Endothelial cell of umbilical vein (primary cell): ENCODE measurements at regions not wholly inside any gene's neighbourhood (a gene's known extent, or its start where the extent isn't known, plus 50 kb on each side); places are given as distances from the start of the nearest gene placed in this dataset.

Experiments
- BruUV-seq: library from RNA; stranded (reverse); fragments of 400-500 nt; replicated peaks from 2 replicates; lab custom pipeline; 2021; lab: Mats Ljungman, UMichigan
- CTCF ChIA-PET: fragments of 300-600, 350-600 bp; sonication (Branson Sonifier 250); formaldehyde crosslinking; loops from one replicate; lab custom pipeline; 2021; ENCODE audit warnings: antibody characterized with exemption, inconsistent platforms; lab: Charles Lee
- POLR2A ChIA-PET: fragments of 300-600, 350-600 bp; sonication (Branson Sonifier 250); formaldehyde crosslinking; loops from one replicate; lab custom pipeline; 2021; ENCODE audit warnings: antibody characterized with exemption, inconsistent platforms; lab: Charles Lee
- DNase-seq: peaks from one replicate; pipeline ENCODE4 v3.0.0-alpha.2; 2011; ENCODE audit warnings: low read depth, low spot score
- FAIRE-seq: peaks from 2 replicates; lab custom pipeline; 2011; peaks lifted over from hg19 to GRCh38; lab: Jason Lieb, UNC
- H2AFZ ChIP-seq: 2 replicates; pipeline ENCODE4 v1.6.0; 2012; ENCODE audit warnings: low read depth, low read length, control low read depth, inconsistent platforms
- H3K27ac ChIP-seq: 2 replicates; pipeline ENCODE4 v1.5.1; 2011; ENCODE audit warnings: low read depth, mild to moderate bottlenecking, control low read depth, low read length, moderate library complexity; ENCODE audit not compliant: insufficient read depth
- H3K27me3 ChIP-seq, 2 experiments: 2 replicates each; pipeline versions ENCODE4 v1.6.0 to v1.6.1; 2011; ENCODE audit warnings: low read length in 2 of 2, mixed read lengths in 1 of 2; ENCODE audit not compliant: control insufficient read depth in 2 of 2, insufficient read depth in 2 of 2
- H3K36me3 ChIP-seq, 2 experiments: 2 replicates in 1 of 2; 3 replicates in 1 of 2; pipeline ENCODE4 v1.5.1; 2011; ENCODE audit warnings: low read length in 2 of 2, mild to moderate bottlenecking in 1 of 2, moderate library complexity in 1 of 2; ENCODE audit not compliant: control insufficient read depth in 2 of 2, insufficient read depth in 2 of 2; ENCODE audit errors: extremely low read depth in 1 of 2
- H3K4me1 ChIP-seq: 3 replicates; pipeline ENCODE4 v1.5.1; 2011; ENCODE audit warnings: mild to moderate bottlenecking, low read length; ENCODE audit not compliant: control insufficient read depth, insufficient read depth; ENCODE audit errors: extremely low read depth
- H3K4me2 ChIP-seq: 2 replicates; pipeline ENCODE4 v1.6.1; 2011; ENCODE audit warnings: low read length, control low read depth, mixed read lengths; ENCODE audit not compliant: insufficient read depth
- H3K4me3 ChIP-seq, 3 experiments: fragments of 200-600 bp in 1 of 3; sonication (generic), shearing (Covaris generic) in 1 of 3; replicated peaks in 1 of 3; 2 replicates each; pipeline ENCODE4 v1.5.1; 2011 to 2016; ENCODE audit warnings: control low read depth in 3 of 3, low read length in 3 of 3, mild to moderate bottlenecking in 2 of 3, inconsistent platforms in 1 of 3, low read depth in 1 of 3, moderate library complexity in 1 of 3; ENCODE audit not compliant: insufficient read depth in 1 of 3
- H3K79me2 ChIP-seq: 2 replicates; pipeline ENCODE4 v1.6.0; 2012; ENCODE audit warnings: low read length, inconsistent platforms; ENCODE audit not compliant: control insufficient read depth, insufficient read depth
- H3K9ac ChIP-seq: replicated peaks from 2 replicates; pipeline ENCODE3; 2011; ENCODE audit warnings: low read length, control low read depth; ENCODE audit not compliant: insufficient read depth; ENCODE audit errors: extremely low read depth
- H3K9me1 ChIP-seq: replicated peaks from 3 replicates; pipeline ENCODE4 v1.6.0; 2011; ENCODE audit warnings: mild to moderate bottlenecking, low read length; ENCODE audit not compliant: control insufficient read depth, insufficient read depth; ENCODE audit errors: extremely low read depth
- H3K9me3 ChIP-seq: replicated peaks from 2 replicates; pipeline ENCODE4 v1.5.1; 2012; ENCODE audit warnings: low read length, inconsistent platforms; ENCODE audit not compliant: control insufficient read depth, insufficient read depth
- H4K20me1 ChIP-seq: replicated peaks from 2 replicates; pipeline ENCODE3; 2011; ENCODE audit warnings: mild to moderate bottlenecking, low read length; ENCODE audit not compliant: control insufficient read depth, insufficient read depth; ENCODE audit errors: extremely low read depth
- EZH2 ChIP-seq: IDR thresholded peaks from 2 replicates; pipeline ENCODE4 v1.6.1; 2012; ENCODE audit warnings: borderline replicate concordance, low read depth, mild to moderate bottlenecking, moderate library complexity, low read length, inconsistent platforms; ENCODE audit not compliant: severe bottlenecking
- FOS ChIP-seq: IDR thresholded peaks from 2 replicates; pipeline ENCODE4 v1.6.1; 2011; ENCODE audit warnings: mild to moderate bottlenecking, low read length, moderate library complexity, borderline replicate concordance; ENCODE audit not compliant: insufficient read depth
- GATA2 ChIP-seq: IDR thresholded peaks from 2 replicates; pipeline ENCODE4 v1.7.0; 2011; ENCODE audit warnings: low read depth, mild to moderate bottlenecking, moderate library complexity, mixed read lengths, low read length; ENCODE audit not compliant: insufficient read length, insufficient read depth
- JUN ChIP-seq: IDR thresholded peaks from 2 replicates; pipeline ENCODE4 v1.6.1; 2011; ENCODE audit warnings: borderline replicate concordance, low read depth; ENCODE audit not compliant: insufficient read length, insufficient read depth
- MYC ChIP-seq: IDR thresholded peaks from one replicate; pipeline ENCODE4 v1.6.1; 2011; ENCODE audit warnings: mild to moderate bottlenecking, low read depth, low read length
- POLR2A ChIP-seq: IDR thresholded peaks from 2 replicates; pipeline ENCODE4 v1.6.1; 2012; ENCODE audit warnings: low read depth, mild to moderate bottlenecking, control low read depth, low read length
- POLR2AphosphoS5 ChIP-seq: IDR thresholded peaks from 2 replicates; pipeline ENCODE4 v1.6.1; 2012; ENCODE audit warnings: low read depth, mild to moderate bottlenecking, control low read depth, low read length, moderate library complexity; ENCODE audit not compliant: insufficient read depth
- dilution Hi-C: fragments of 300-500 bp; cut with MboI; formaldehyde crosslinking; loops from one replicate; pipeline ENCODE4 v1.15.0; 2019; ENCODE audit warnings: low sequenced_read_pairs; ENCODE audit not compliant: extremely low pct_ligation_motif_present
- intact Hi-C: fragments of 100-400 bp; cut with micrococcal nuclease; formaldehyde crosslinking; loops from one replicate; pipeline ENCODE4 v1.10.0; 2022
- TF ChIP-seq, protein P1 (sequence below), 2 donors: IDR thresholded peaks; 1 replicate in 1 of 2; 2 replicates in 1 of 2; pipeline ENCODE4 v1.5.1; 2011; ENCODE audit warnings: low read length in 2 of 2, mild to moderate bottlenecking in 2 of 2, moderate library complexity in 2 of 2, control low read depth in 1 of 2, inconsistent platforms in 1 of 2, low read depth in 1 of 2; ENCODE audit not compliant: insufficient read depth in 1 of 2; ENCODE audit errors: extremely low read depth in 1 of 2
- TF ChIP-seq, protein P2 (sequence below): IDR thresholded peaks from 2 replicates; pipeline ENCODE4 v1.6.1; 2011; ENCODE audit not compliant: insufficient read depth, insufficient read length

DNA sequence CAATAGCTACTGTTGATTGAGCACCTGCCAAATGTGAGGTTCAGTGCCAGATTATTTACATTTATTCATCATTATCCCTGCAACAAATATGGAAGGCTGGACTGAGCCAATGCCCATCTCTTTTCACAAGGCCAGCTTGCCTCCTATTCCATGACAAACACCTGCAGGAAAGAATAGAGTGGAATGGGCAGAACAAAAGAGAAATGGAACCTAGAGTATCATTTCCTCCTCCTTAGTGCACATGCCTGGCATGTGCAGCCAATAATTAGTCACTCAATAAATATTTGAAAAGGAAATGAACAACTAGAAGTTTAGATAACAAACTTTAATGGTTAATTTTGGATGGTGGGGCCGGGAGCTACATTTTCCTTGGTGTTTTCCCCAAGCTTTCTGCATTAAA lies 61.4 kb upstream of the MYRIP start:
- Histone ChIP-seq H3K79me2 (no peaks in the 10 kb centered on the region), H3K27ac (peak overlapping the region; percentile 87), H3K9me1 (no peaks in the 10 kb centered on the region), H3K4me2 (peak overlapping the region; percentile 58), H2AFZ (no peak overlapping the region), H3K27me3 (no peaks in the 10 kb centered on the region), H3K9me3 (no peaks in the 10 kb centered on the region), H4K20me1 (no peaks in the 10 kb centered on the region), H3K4me3 (no peak overlapping the region), H3K4me1 (peaks cover 53% of the 10 kb centered on the region), H3K36me3 (no peaks in the 10 kb centered on the region), H3K9ac (no peak overlapping the region)
- CTCF ChIA-PET: interaction anchor here (0.7 to 2.6 kb wide), 10 partner anchors 10 to 243 kb away, joined by 3 to 25 read pairs (median 6); partner anchors contain the start of gene MYRIP
- POLR2A ChIA-PET: interaction anchor here (0.7 to 1.4 kb wide), 2 partner anchors 9 to 109 kb away, joined by 3 to 8 read pairs; no protein-coding TSS in a partner anchor
- TF ChIP-seq FOS (peak; percentile 86), EZH2 (no peak), MYC (no peak), POLR2A (no peak), POLR2AphosphoS5 (peak; percentile 54), JUN (peak; percentile 87), GATA2 (peak; percentile 63)
- TF ChIP-seq, protein P1, sequence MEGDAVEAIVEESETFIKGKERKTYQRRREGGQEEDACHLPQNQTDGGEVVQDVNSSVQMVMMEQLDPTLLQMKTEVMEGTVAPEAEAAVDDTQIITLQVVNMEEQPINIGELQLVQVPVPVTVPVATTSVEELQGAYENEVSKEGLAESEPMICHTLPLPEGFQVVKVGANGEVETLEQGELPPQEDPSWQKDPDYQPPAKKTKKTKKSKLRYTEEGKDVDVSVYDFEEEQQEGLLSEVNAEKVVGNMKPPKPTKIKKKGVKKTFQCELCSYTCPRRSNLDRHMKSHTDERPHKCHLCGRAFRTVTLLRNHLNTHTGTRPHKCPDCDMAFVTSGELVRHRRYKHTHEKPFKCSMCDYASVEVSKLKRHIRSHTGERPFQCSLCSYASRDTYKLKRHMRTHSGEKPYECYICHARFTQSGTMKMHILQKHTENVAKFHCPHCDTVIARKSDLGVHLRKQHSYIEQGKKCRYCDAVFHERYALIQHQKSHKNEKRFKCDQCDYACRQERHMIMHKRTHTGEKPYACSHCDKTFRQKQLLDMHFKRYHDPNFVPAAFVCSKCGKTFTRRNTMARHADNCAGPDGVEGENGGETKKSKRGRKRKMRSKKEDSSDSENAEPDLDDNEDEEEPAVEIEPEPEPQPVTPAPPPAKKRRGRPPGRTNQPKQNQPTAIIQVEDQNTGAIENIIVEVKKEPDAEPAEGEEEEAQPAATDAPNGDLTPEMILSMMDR (IDR thresholded peaks at IDR 0.05; ENCODE audit: extremely low read depth in 1 of 2, insufficient read depth in 1 of 2, low read depth in 1 of 2, low read length in 2 of 2): no peak
- TF ChIP-seq, protein P2, sequence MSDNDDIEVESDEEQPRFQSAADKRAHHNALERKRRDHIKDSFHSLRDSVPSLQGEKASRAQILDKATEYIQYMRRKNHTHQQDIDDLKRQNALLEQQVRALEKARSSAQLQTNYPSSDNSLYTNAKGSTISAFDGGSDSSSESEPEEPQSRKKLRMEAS: no peak
- peak; percentile 86 for FAIRE-seq
- dilution Hi-C loops: no loop called here
- DNase-seq: peak; percentile 78
- no TSS peak for BruUV-seq
- intact Hi-C loops: loop anchor here (1.0 to 5.0 kb wide), 5 partner anchors 9 to 216 kb away; no protein-coding TSS in a partner anchor
